Trophoblast cell (in vitro differentiated cells and primary cell): ENCODE measurements at regions not wholly inside any gene's neighbourhood (a gene's known extent, or its start where the extent isn't known, plus 50 kb on each side); places are given as distances from the start of the nearest gene placed in this dataset.
A peak's percentile ranks its signal among the peaks of the same experiment; 100 is the strongest.

Experiments
- DNase-seq, 2 donors: peaks; one replicate each; pipeline ENCODE4 v3.0.0-alpha.2; 2016
- H2AFZ ChIP-seq: 2 replicates; pipeline ENCODE4 v1.6.1; 2013; ENCODE audit warnings: low read length, moderate library complexity, mild to moderate bottlenecking; ENCODE audit not compliant: insufficient read depth, poor library complexity
- H2AK5ac ChIP-seq: 2 replicates; pipeline ENCODE4 v1.6.1; 2013; ENCODE audit warnings: mild to moderate bottlenecking, low read length
- H2BK120ac ChIP-seq: 2 replicates; pipeline ENCODE4 v1.6.1; 2013; ENCODE audit warnings: low read length, mild to moderate bottlenecking, moderate library complexity; ENCODE audit not compliant: insufficient read depth, poor library complexity
- H2BK12ac ChIP-seq: 2 replicates; pipeline ENCODE4 v1.6.1; 2013; ENCODE audit warnings: mild to moderate bottlenecking, low read length, moderate library complexity
- H2BK5ac ChIP-seq: 2 replicates; pipeline ENCODE4 v1.6.1; 2013; ENCODE audit warnings: low read length, low read depth, moderate library complexity, mild to moderate bottlenecking; ENCODE audit not compliant: poor library complexity
- H3K14ac ChIP-seq: 2 replicates; pipeline ENCODE4 v1.6.1; 2013; ENCODE audit warnings: mild to moderate bottlenecking, low read length
- H3K18ac ChIP-seq: 2 replicates; pipeline ENCODE4 v1.6.1; 2013; ENCODE audit warnings: mild to moderate bottlenecking, low read length
- H3K23ac ChIP-seq: 2 replicates; pipeline ENCODE4 v1.6.1; 2013; ENCODE audit warnings: low read length
- H3K27ac ChIP-seq: 2 replicates; pipeline ENCODE4 v1.5.1; 2013; ENCODE audit warnings: low read depth, mild to moderate bottlenecking, inconsistent platforms, low read length, moderate library complexity
- H3K27me3 ChIP-seq: 2 replicates; pipeline ENCODE4 v1.6.1; 2013; ENCODE audit warnings: inconsistent platforms, mild to moderate bottlenecking, low read length, moderate library complexity; ENCODE audit not compliant: insufficient read depth
- H3K36me3 ChIP-seq, 2 experiments: 1 replicate in 1 of 2; 2 replicates in 1 of 2; pipeline ENCODE4 v1.6.1; 2013; ENCODE audit warnings: low read length in 2 of 2, mild to moderate bottlenecking in 2 of 2, moderate library complexity in 1 of 2; ENCODE audit not compliant: insufficient read depth in 2 of 2, control insufficient read depth in 1 of 2
- H3K4ac ChIP-seq: 2 replicates; pipeline ENCODE4 v1.6.1; 2013; ENCODE audit warnings: low read depth, mild to moderate bottlenecking, low read length, moderate library complexity
- H3K4me1 ChIP-seq, 2 experiments: 1 replicate in 1 of 2; 2 replicates in 1 of 2; pipeline ENCODE4 v1.6.1; 2013; ENCODE audit warnings: low read length in 2 of 2, mild to moderate bottlenecking in 2 of 2, moderate library complexity in 1 of 2; ENCODE audit not compliant: insufficient read depth in 2 of 2, control insufficient read depth in 1 of 2
- H3K4me2 ChIP-seq: 2 replicates; pipeline ENCODE4 v1.6.1; 2013; ENCODE audit warnings: inconsistent platforms, mild to moderate bottlenecking, low read length, moderate library complexity
- H3K4me3 ChIP-seq: 2 replicates; pipeline ENCODE4 v1.5.1; 2013; ENCODE audit warnings: mild to moderate bottlenecking, low read depth, low read length, inconsistent platforms
- H3K79me1 ChIP-seq: one replicate; pipeline ENCODE4 v1.6.1; 2013; ENCODE audit warnings: low read length
- H3K79me2 ChIP-seq: 2 replicates; pipeline ENCODE4 v1.6.1; 2013; ENCODE audit warnings: low read length, mild to moderate bottlenecking; ENCODE audit not compliant: control insufficient read depth, insufficient read depth, poor library complexity
- H3K9ac ChIP-seq: 2 replicates; pipeline ENCODE4 v1.6.1; 2013; ENCODE audit warnings: mild to moderate bottlenecking, low read length
- H3K9me3 ChIP-seq: 2 replicates; pipeline ENCODE4 v1.6.1; 2013; ENCODE audit warnings: low read depth, mild to moderate bottlenecking, control low read depth, inconsistent platforms, low read length; ENCODE audit not compliant: insufficient read depth
- H4K12ac ChIP-seq: 2 replicates; pipeline ENCODE4 v1.6.1; 2013; ENCODE audit warnings: low read depth, mild to moderate bottlenecking, low read length, moderate library complexity
- H4K8ac ChIP-seq: 2 replicates; pipeline ENCODE4 v1.6.1; 2013; ENCODE audit warnings: low read depth, mild to moderate bottlenecking, low read length, moderate library complexity
- H4K91ac ChIP-seq: one replicate; pipeline ENCODE4 v1.6.1; 2013; ENCODE audit warnings: low read depth, mild to moderate bottlenecking, low read length, moderate library complexity
- WGBS: extraction: QIAGEN DNeasy Blood & Tissue Kit; methylation state at CpG from one replicate; pipeline ENCODE4 v1.1.7; 2013; ENCODE audit warnings: missing lambda C conversion rate; ENCODE audit not compliant: insufficient read length, insufficient coverage; ENCODE audit errors: extremely low coverage; 5-methylcytosine and 5-hydroxymethylcytosine counted together

- Histone ChIP-seq H4K91ac (no peak overlapping the region), H4K12ac (no peak overlapping the region), H2AFZ (no peak overlapping the region), H3K36me3 (no peaks in the 10 kb centered on the region), H3K4me1 (peaks cover 6 to 9% of the 10 kb centered on the region in 2 experiments), H3K9me3 (no peaks in the 10 kb centered on the region), H2BK120ac (no peak overlapping the region), H3K9ac (no peak overlapping the region), H3K4me2 (no peak overlapping the region), H3K79me2 (no peaks in the 10 kb centered on the region), H3K4me3 (no peak overlapping the region), H3K14ac (no peak overlapping the region), H3K23ac (no peak overlapping the region), H4K8ac (no peak overlapping the region), H2BK12ac (no peak overlapping the region), H3K27ac (no peak overlapping the region), H3K79me1 (peaks cover 4% of the 10 kb centered on the region), H3K4ac (no peak overlapping the region), H2AK5ac (no peak overlapping the region), H3K27me3 (no peaks in the 10 kb centered on the region), H3K18ac (no peak overlapping the region), H2BK5ac (no peak overlapping the region)
- WGBS: no CpG with 5 or more reads among the region's 4 CpGs
- no peak for DNase-seq
These were observed 114.8 kb downstream of the KCNK1 start for GRCh38 chr1:233728721-233729120.

GRCh38 chr1:233730380-233730779, 116.5 kb downstream of the KCNK1 start:
- Histone ChIP-seq H2AK5ac (no peak overlapping the region), H3K4me3 (no peak overlapping the region), H3K4me2 (no peak overlapping the region), H4K12ac (no peak overlapping the region), H3K18ac (no peak overlapping the region), H3K9me3 (no peaks in the 10 kb centered on the region), H2BK120ac (no peak overlapping the region), H4K8ac (no peak overlapping the region), H3K79me2 (no peaks in the 10 kb centered on the region), H3K27ac (no peak overlapping the region), H4K91ac (no peak overlapping the region), H2BK5ac (no peak overlapping the region), H3K9ac (no peak overlapping the region), H2BK12ac (no peak overlapping the region), H3K4ac (no peak overlapping the region), H3K27me3 (no peaks in the 10 kb centered on the region), H3K79me1 (peaks cover 16% of the 10 kb centered on the region), H3K4me1 (peaks cover 11 to 19% of the 10 kb centered on the region in 2 experiments), H3K36me3 (no peaks in the 10 kb centered on the region), H3K14ac (no peak overlapping the region), H3K23ac (no peak overlapping the region), H2AFZ (no peak overlapping the region)
- no peak for DNase-seq
- WGBS: no CpG with 5 or more reads among the region's 5 CpGs

- Histone ChIP-seq H2AK5ac (no peak overlapping the region), H3K79me2 (no peaks in the 10 kb centered on the region), H3K4me1 (peaks cover 13 to 22% of the 10 kb centered on the region in 2 experiments), H3K27me3 (no peaks in the 10 kb centered on the region), H3K9ac (no peak overlapping the region), H3K14ac (no peak overlapping the region), H3K4me2 (no peak overlapping the region), H3K36me3 (no peaks in the 10 kb centered on the region), H3K18ac (no peak overlapping the region), H3K79me1 (peaks cover 19% of the 10 kb centered on the region), H3K27ac (no peak overlapping the region), H4K8ac (no peak overlapping the region), H4K12ac (no peak overlapping the region), H3K4ac (no peak overlapping the region), H3K4me3 (no peak overlapping the region), H2AFZ (no peak overlapping the region), H2BK12ac (no peak overlapping the region), H2BK120ac (no peak overlapping the region), H3K23ac (no peak overlapping the region), H2BK5ac (no peak overlapping the region), H4K91ac (no peak overlapping the region), H3K9me3 (no peaks in the 10 kb centered on the region)
- DNase-seq: no peak
- WGBS: no CpG with 5 or more reads among the region's 5 CpGs
These were observed 116.9 kb downstream of the KCNK1 start for GRCh38 chr1:233730809-233731208.

- no peaks in the 10 kb centered on the region for H3K9me3 ChIP-seq
- no peak overlapping the region for H3K27ac ChIP-seq
- no peak overlapping the region for H3K23ac ChIP-seq
- no peak overlapping the region for H3K4me3 ChIP-seq
- H2BK12ac ChIP-seq: peak overlapping the region; percentile 82
- peak overlapping the region; percentile 64 for H2BK120ac ChIP-seq
- peak overlapping the region; percentile 75 for H3K14ac ChIP-seq
- peaks cover 1% of the 10 kb centered on the region for H3K79me2 ChIP-seq
- H3K9ac ChIP-seq: no peak overlapping the region
- no peak for DNase-seq
- no CpG with 5 or more reads among the region's 2 CpGs for WGBS
- H3K36me3 ChIP-seq: no peaks in the 10 kb centered on the region
- H3K18ac ChIP-seq: no peak overlapping the region
- no peak overlapping the region for H4K12ac ChIP-seq
- no peak overlapping the region for H3K4ac ChIP-seq
- no peak overlapping the region for H4K8ac ChIP-seq
- H4K91ac ChIP-seq: peak overlapping the region; percentile 34
- H3K4me1 ChIP-seq: peaks cover 17 to 28% of the 10 kb centered on the region in 2 experiments
- no peak overlapping the region for H2AFZ ChIP-seq
- peaks cover 23% of the 10 kb centered on the region for H3K79me1 ChIP-seq
- no peak overlapping the region for H3K4me2 ChIP-seq
- H2BK5ac ChIP-seq: peak overlapping the region; percentile 54
- no peak overlapping the region for H2AK5ac ChIP-seq
- no peaks in the 10 kb centered on the region for H3K27me3 ChIP-seq
These were observed 118.3 kb downstream of the KCNK1 start for GRCh38 chr1:233732206-233732605.
